Endothelial cell of umbilical vein (primary cell): ENCODE measurements at regions not wholly inside any gene's neighbourhood (a gene's known extent, or its start where the extent isn't known, plus 50 kb on each side); places are given as distances from the start of the nearest gene placed in this dataset.

Experiments used
- BruUV-seq: library from RNA; stranded (reverse); fragments of 400-500 nt; replicated peaks from 2 replicates; lab custom pipeline; 2021; lab: Mats Ljungman, UMichigan
- CTCF ChIA-PET: fragments of 300-600, 350-600 bp; sonication (Branson Sonifier 250); formaldehyde crosslinking; loops from one replicate; lab custom pipeline; 2021; ENCODE audit warnings: antibody characterized with exemption, inconsistent platforms; lab: Charles Lee
- POLR2A ChIA-PET: fragments of 300-600, 350-600 bp; sonication (Branson Sonifier 250); formaldehyde crosslinking; loops from one replicate; lab custom pipeline; 2021; ENCODE audit warnings: antibody characterized with exemption, inconsistent platforms; lab: Charles Lee
- DNase-seq: peaks from one replicate; pipeline ENCODE4 v3.0.0-alpha.2; 2011; ENCODE audit warnings: low read depth, low spot score
- FAIRE-seq: peaks from 2 replicates; lab custom pipeline; 2011; peaks lifted over from hg19 to GRCh38; lab: Jason Lieb, UNC
- H2AFZ ChIP-seq: 2 replicates; pipeline ENCODE4 v1.6.0; 2012; ENCODE audit warnings: low read depth, low read length, control low read depth, inconsistent platforms
- H3K27ac ChIP-seq: 2 replicates; pipeline ENCODE4 v1.5.1; 2011; ENCODE audit warnings: low read depth, mild to moderate bottlenecking, control low read depth, low read length, moderate library complexity; ENCODE audit not compliant: insufficient read depth
- H3K27me3 ChIP-seq, 2 experiments: 2 replicates each; pipeline versions ENCODE4 v1.6.0 to v1.6.1; 2011; ENCODE audit warnings: low read length in 2 of 2, mixed read lengths in 1 of 2; ENCODE audit not compliant: control insufficient read depth in 2 of 2, insufficient read depth in 2 of 2
- H3K36me3 ChIP-seq, 2 experiments: 2 replicates in 1 of 2; 3 replicates in 1 of 2; pipeline ENCODE4 v1.5.1; 2011; ENCODE audit warnings: low read length in 2 of 2, mild to moderate bottlenecking in 1 of 2, moderate library complexity in 1 of 2; ENCODE audit not compliant: control insufficient read depth in 2 of 2, insufficient read depth in 2 of 2; ENCODE audit errors: extremely low read depth in 1 of 2
- H3K4me1 ChIP-seq: 3 replicates; pipeline ENCODE4 v1.5.1; 2011; ENCODE audit warnings: mild to moderate bottlenecking, low read length; ENCODE audit not compliant: control insufficient read depth, insufficient read depth; ENCODE audit errors: extremely low read depth
- H3K4me2 ChIP-seq: 2 replicates; pipeline ENCODE4 v1.6.1; 2011; ENCODE audit warnings: low read length, control low read depth, mixed read lengths; ENCODE audit not compliant: insufficient read depth
- H3K4me3 ChIP-seq, 3 experiments: fragments of 200-600 bp in 1 of 3; sonication (generic), shearing (Covaris generic) in 1 of 3; replicated peaks in 1 of 3; 2 replicates each; pipeline ENCODE4 v1.5.1; 2011 to 2016; ENCODE audit warnings: control low read depth in 3 of 3, low read length in 3 of 3, mild to moderate bottlenecking in 2 of 3, inconsistent platforms in 1 of 3, low read depth in 1 of 3, moderate library complexity in 1 of 3; ENCODE audit not compliant: insufficient read depth in 1 of 3
- H3K79me2 ChIP-seq: 2 replicates; pipeline ENCODE4 v1.6.0; 2012; ENCODE audit warnings: low read length, inconsistent platforms; ENCODE audit not compliant: control insufficient read depth, insufficient read depth
- H3K9ac ChIP-seq: replicated peaks from 2 replicates; pipeline ENCODE3; 2011; ENCODE audit warnings: low read length, control low read depth; ENCODE audit not compliant: insufficient read depth; ENCODE audit errors: extremely low read depth
- H3K9me1 ChIP-seq: replicated peaks from 3 replicates; pipeline ENCODE4 v1.6.0; 2011; ENCODE audit warnings: mild to moderate bottlenecking, low read length; ENCODE audit not compliant: control insufficient read depth, insufficient read depth; ENCODE audit errors: extremely low read depth
- H3K9me3 ChIP-seq: replicated peaks from 2 replicates; pipeline ENCODE4 v1.5.1; 2012; ENCODE audit warnings: low read length, inconsistent platforms; ENCODE audit not compliant: control insufficient read depth, insufficient read depth
- H4K20me1 ChIP-seq: replicated peaks from 2 replicates; pipeline ENCODE3; 2011; ENCODE audit warnings: mild to moderate bottlenecking, low read length; ENCODE audit not compliant: control insufficient read depth, insufficient read depth; ENCODE audit errors: extremely low read depth
- EZH2 ChIP-seq: IDR thresholded peaks from 2 replicates; pipeline ENCODE4 v1.6.1; 2012; ENCODE audit warnings: borderline replicate concordance, low read depth, mild to moderate bottlenecking, moderate library complexity, low read length, inconsistent platforms; ENCODE audit not compliant: severe bottlenecking
- FOS ChIP-seq: IDR thresholded peaks from 2 replicates; pipeline ENCODE4 v1.6.1; 2011; ENCODE audit warnings: mild to moderate bottlenecking, low read length, moderate library complexity, borderline replicate concordance; ENCODE audit not compliant: insufficient read depth
- GATA2 ChIP-seq: IDR thresholded peaks from 2 replicates; pipeline ENCODE4 v1.7.0; 2011; ENCODE audit warnings: low read depth, mild to moderate bottlenecking, moderate library complexity, mixed read lengths, low read length; ENCODE audit not compliant: insufficient read length, insufficient read depth
- JUN ChIP-seq: IDR thresholded peaks from 2 replicates; pipeline ENCODE4 v1.6.1; 2011; ENCODE audit warnings: borderline replicate concordance, low read depth; ENCODE audit not compliant: insufficient read length, insufficient read depth
- MYC ChIP-seq: IDR thresholded peaks from one replicate; pipeline ENCODE4 v1.6.1; 2011; ENCODE audit warnings: mild to moderate bottlenecking, low read depth, low read length
- POLR2A ChIP-seq: IDR thresholded peaks from 2 replicates; pipeline ENCODE4 v1.6.1; 2012; ENCODE audit warnings: low read depth, mild to moderate bottlenecking, control low read depth, low read length
- POLR2AphosphoS5 ChIP-seq: IDR thresholded peaks from 2 replicates; pipeline ENCODE4 v1.6.1; 2012; ENCODE audit warnings: low read depth, mild to moderate bottlenecking, control low read depth, low read length, moderate library complexity; ENCODE audit not compliant: insufficient read depth
- dilution Hi-C: fragments of 300-500 bp; cut with MboI; formaldehyde crosslinking; loops from one replicate; pipeline ENCODE4 v1.15.0; 2019; ENCODE audit warnings: low sequenced_read_pairs; ENCODE audit not compliant: extremely low pct_ligation_motif_present
- intact Hi-C: fragments of 100-400 bp; cut with micrococcal nuclease; formaldehyde crosslinking; loops from one replicate; pipeline ENCODE4 v1.10.0; 2022
- TF ChIP-seq, protein P1 (sequence below): IDR thresholded peaks from 2 replicates; pipeline ENCODE4 v1.6.1; 2011; ENCODE audit not compliant: insufficient read depth, insufficient read length
- TF ChIP-seq, protein P2 (sequence below), 2 donors: IDR thresholded peaks; 1 replicate in 1 of 2; 2 replicates in 1 of 2; pipeline ENCODE4 v1.5.1; 2011; ENCODE audit warnings: low read length in 2 of 2, mild to moderate bottlenecking in 2 of 2, moderate library complexity in 2 of 2, control low read depth in 1 of 2, inconsistent platforms in 1 of 2, low read depth in 1 of 2; ENCODE audit not compliant: insufficient read depth in 1 of 2; ENCODE audit errors: extremely low read depth in 1 of 2

DNA sequence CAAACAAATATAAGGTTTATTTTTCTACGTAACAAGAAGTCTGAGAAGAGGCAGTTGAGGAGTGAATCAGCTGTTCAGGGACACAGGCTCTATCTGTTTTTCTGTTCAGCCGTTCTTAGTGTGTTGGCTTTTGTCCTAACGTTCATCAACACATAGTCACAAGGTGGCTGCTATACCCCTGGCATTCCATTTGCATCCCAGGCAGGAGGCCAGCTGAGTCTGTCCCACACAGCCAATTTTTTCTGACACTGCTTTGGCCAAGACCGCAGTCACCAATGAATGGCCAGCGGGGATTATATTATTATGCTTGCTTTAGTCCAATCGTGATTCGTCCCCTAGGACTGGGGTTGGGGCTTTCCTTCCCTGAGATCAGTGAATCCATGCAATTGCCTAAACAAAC, 143.4 kb upstream of the CHST15 start:
- Histone ChIP-seq H3K9me3 (no peaks in the 10 kb centered on the region), H3K4me2 (no peak overlapping the region), H3K27ac (no peak overlapping the region), H3K9me1 (no peaks in the 10 kb centered on the region), H4K20me1 (no peaks in the 10 kb centered on the region), H3K4me3 (no peak overlapping the region), H2AFZ (no peak overlapping the region), H3K79me2 (no peaks in the 10 kb centered on the region), H3K36me3 (no peaks in the 10 kb centered on the region), H3K4me1 (no peaks in the 10 kb centered on the region), H3K9ac (no peak overlapping the region), H3K27me3 (no peaks in the 10 kb centered on the region)
- ChIA-PET POLR2A (no interaction called here), CTCF (no interaction called here)
- FAIRE-seq, result no peak
- dilution Hi-C loops (no loop called here), intact Hi-C loops (no loop called here)
- TF ChIP-seq GATA2, result no peak
- no peak for TF ChIP-seq POLR2A
- no peak for TF ChIP-seq JUN
- no peak for TF ChIP-seq FOS
- TF ChIP-seq MYC, result no peak
- no peak for TF ChIP-seq EZH2
- TF ChIP-seq, protein P1, sequence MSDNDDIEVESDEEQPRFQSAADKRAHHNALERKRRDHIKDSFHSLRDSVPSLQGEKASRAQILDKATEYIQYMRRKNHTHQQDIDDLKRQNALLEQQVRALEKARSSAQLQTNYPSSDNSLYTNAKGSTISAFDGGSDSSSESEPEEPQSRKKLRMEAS, result no peak
- TF ChIP-seq, protein P2, sequence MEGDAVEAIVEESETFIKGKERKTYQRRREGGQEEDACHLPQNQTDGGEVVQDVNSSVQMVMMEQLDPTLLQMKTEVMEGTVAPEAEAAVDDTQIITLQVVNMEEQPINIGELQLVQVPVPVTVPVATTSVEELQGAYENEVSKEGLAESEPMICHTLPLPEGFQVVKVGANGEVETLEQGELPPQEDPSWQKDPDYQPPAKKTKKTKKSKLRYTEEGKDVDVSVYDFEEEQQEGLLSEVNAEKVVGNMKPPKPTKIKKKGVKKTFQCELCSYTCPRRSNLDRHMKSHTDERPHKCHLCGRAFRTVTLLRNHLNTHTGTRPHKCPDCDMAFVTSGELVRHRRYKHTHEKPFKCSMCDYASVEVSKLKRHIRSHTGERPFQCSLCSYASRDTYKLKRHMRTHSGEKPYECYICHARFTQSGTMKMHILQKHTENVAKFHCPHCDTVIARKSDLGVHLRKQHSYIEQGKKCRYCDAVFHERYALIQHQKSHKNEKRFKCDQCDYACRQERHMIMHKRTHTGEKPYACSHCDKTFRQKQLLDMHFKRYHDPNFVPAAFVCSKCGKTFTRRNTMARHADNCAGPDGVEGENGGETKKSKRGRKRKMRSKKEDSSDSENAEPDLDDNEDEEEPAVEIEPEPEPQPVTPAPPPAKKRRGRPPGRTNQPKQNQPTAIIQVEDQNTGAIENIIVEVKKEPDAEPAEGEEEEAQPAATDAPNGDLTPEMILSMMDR (IDR thresholded peaks at IDR 0.05; ENCODE audit: extremely low read depth in 1 of 2, insufficient read depth in 1 of 2, low read depth in 1 of 2, low read length in 2 of 2), result no peak
- TF ChIP-seq POLR2AphosphoS5, result no peak
- BruUV-seq, result no TSS peak
- no peak for DNase-seq
